ENCODE measurements at regions not wholly inside any gene's neighbourhood (a gene's known extent, or its start where the extent isn't known, plus 50 kb on each side); places are given as distances from the start of the nearest gene placed in this dataset.
A peak's percentile ranks its signal among the peaks of the same experiment; 100 is the strongest.

- H3K9me3 ChIP-seq = peaks cover 0 to 6% of the 10 kb centered on the region in 2 donors
- TF ChIP-seq, protein P1, sequence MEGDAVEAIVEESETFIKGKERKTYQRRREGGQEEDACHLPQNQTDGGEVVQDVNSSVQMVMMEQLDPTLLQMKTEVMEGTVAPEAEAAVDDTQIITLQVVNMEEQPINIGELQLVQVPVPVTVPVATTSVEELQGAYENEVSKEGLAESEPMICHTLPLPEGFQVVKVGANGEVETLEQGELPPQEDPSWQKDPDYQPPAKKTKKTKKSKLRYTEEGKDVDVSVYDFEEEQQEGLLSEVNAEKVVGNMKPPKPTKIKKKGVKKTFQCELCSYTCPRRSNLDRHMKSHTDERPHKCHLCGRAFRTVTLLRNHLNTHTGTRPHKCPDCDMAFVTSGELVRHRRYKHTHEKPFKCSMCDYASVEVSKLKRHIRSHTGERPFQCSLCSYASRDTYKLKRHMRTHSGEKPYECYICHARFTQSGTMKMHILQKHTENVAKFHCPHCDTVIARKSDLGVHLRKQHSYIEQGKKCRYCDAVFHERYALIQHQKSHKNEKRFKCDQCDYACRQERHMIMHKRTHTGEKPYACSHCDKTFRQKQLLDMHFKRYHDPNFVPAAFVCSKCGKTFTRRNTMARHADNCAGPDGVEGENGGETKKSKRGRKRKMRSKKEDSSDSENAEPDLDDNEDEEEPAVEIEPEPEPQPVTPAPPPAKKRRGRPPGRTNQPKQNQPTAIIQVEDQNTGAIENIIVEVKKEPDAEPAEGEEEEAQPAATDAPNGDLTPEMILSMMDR (IDR thresholded peaks at IDR 0.05) = no peak
- no peak overlapping the region for H3K27ac ChIP-seq
- DNase-seq (ENCODE audit: low spot score) = peak; percentile 50
- H3K4me3 ChIP-seq = no peak overlapping the region
- H3K4me1 ChIP-seq = peaks cover 0 to 2% of the 10 kb centered on the region in 2 donors
- no peaks in the 10 kb centered on the region for H3K27me3 ChIP-seq
- no peaks in the 10 kb centered on the region for H3K36me3 ChIP-seq
These were observed 218.9 kb upstream of the COPS8 start for GRCh38 chr2:236866542-236867340.

- DNase-seq (ENCODE audit: low spot score) = peak; percentile 54
- peaks cover 0 to 6% of the 10 kb centered on the region in 2 donors for H3K9me3 ChIP-seq
- H3K27me3 ChIP-seq = no peaks in the 10 kb centered on the region
- H3K4me3 ChIP-seq = no peak overlapping the region
- TF ChIP-seq, protein P1 (IDR thresholded peaks at IDR 0.05) = no peak
- H3K27ac ChIP-seq = no peak overlapping the region
- peaks cover 0 to 5% of the 10 kb centered on the region in 2 donors for H3K4me1 ChIP-seq
- no peaks in the 10 kb centered on the region for H3K36me3 ChIP-seq
These were observed 218.0 kb upstream of the COPS8 start for GRCh38 chr2:236867441-236868260.

DNA sequence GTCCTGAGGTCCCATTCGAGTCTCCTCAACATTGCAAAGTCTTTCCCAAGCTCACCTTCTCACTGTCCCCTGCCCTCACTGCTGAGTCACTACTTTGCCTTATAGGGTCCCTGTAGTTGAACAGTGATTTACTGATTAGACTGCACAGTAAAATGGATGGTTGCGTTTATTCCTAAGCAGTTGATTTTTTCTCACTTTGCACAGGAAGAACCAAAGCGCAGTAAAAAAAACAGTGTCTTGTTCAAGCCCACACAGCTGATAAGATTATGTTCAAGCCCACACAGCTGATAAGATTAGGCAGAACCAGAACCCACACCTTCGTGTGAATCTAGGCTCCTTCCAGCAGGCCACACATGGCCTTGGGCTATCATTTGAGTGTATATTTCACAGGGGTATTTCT lies 215.3 kb upstream of the COPS8 start:
- Histone ChIP-seq H3K9me3 (no peaks in the 10 kb centered on the region), H3K27ac (no peak overlapping the region), H3K4me3 (no peak overlapping the region), H3K36me3 (no peaks in the 10 kb centered on the region), H3K27me3 (no peaks in the 10 kb centered on the region), H3K4me1 (peaks cover 0 to 5% of the 10 kb centered on the region in 2 donors)
- TF ChIP-seq, protein P1 (IDR thresholded peaks at IDR 0.05) = no peak
- DNase-seq (ENCODE audit: low spot score) = no peak

DNA sequence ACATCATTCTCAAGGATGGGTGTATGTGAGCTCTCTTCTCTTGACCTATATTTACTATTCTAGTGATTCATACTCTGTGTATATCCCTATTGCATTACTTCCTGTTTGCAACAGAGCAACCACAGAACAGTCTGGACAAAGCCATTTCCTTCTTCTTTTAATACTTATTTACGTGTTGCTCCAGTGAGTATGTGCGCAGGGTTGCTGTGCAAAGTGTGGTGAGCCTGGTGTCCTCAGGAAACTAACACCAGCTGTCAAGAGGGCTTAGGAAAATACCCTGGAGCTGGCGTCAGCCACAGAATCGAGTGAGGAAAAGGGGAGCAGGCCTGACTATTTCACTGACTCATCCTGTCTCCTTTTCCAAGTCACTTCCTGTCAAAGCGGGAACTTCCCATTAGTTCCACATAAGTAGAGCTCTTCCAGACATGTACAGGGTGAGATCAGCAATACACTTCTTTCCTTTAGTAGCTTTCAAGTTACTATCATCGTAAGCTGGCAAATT lies 214.1 kb upstream of the COPS8 start:
- peak overlapping the region; percentile 4 to 48 for H3K27ac ChIP-seq
- H3K9me3 ChIP-seq = no peaks in the 10 kb centered on the region
- no peaks in the 10 kb centered on the region for H3K36me3 ChIP-seq
- TF ChIP-seq, protein P1 (IDR thresholded peaks at IDR 0.05) = no peak
- H3K4me1 ChIP-seq = peaks cover 0 to 14% of the 10 kb centered on the region in 2 donors
- peak; percentile 75 for DNase-seq (ENCODE audit: low spot score)
- H3K27me3 ChIP-seq = no peaks in the 10 kb centered on the region
- H3K4me3 ChIP-seq = no peak overlapping the region

- Histone ChIP-seq H3K4me1 (peaks cover 0 to 14% of the 10 kb centered on the region in 2 donors), H3K4me3 (no peak overlapping the region), H3K36me3 (no peaks in the 10 kb centered on the region), H3K9me3 (no peaks in the 10 kb centered on the region), H3K27me3 (no peaks in the 10 kb centered on the region), H3K27ac (peak overlapping the region; percentile 4 to 48)
- TF ChIP-seq, protein P1 (IDR thresholded peaks at IDR 0.05) = no peak
- peak; percentile 60 for DNase-seq (ENCODE audit: low spot score)
These were observed 213.7 kb upstream of the COPS8 start for GRCh38 chr2:236872015-236872414.
